Neural crest cell (in vitro differentiated cells): ENCODE measurements at regions not wholly inside any gene's neighbourhood (a gene's known extent, or its start where the extent isn't known, plus 50 kb on each side); places are given as distances from the start of the nearest gene placed in this dataset.

Experiments
- DNase-seq: peaks from one replicate; pipeline ENCODE4 v3.0.0; 2021; ENCODE audit warnings: low read depth, mixed read lengths, low spot score
- H3K27ac Mint-ChIP-seq: one replicate; pipeline ENCODE4 v1.8.0; 2021; ENCODE audit warnings: mild to moderate bottlenecking, mixed read lengths; ENCODE audit not compliant: unreplicated experiment
- H3K27me3 Mint-ChIP-seq: 2 replicates; pipeline ENCODE4 v1.8.0; 2021; ENCODE audit warnings: low read depth, mild to moderate bottlenecking, mixed read lengths
- H3K36me3 Mint-ChIP-seq: 2 replicates; pipeline ENCODE4 v1.8.0; 2021; ENCODE audit warnings: low read depth, mild to moderate bottlenecking, mixed read lengths
- H3K4me1 Mint-ChIP-seq: 2 replicates; pipeline ENCODE4 v1.8.0; 2021; ENCODE audit warnings: mixed read lengths
- H3K4me3 Mint-ChIP-seq: one replicate; pipeline ENCODE4 v1.8.0; 2021; ENCODE audit warnings: mild to moderate bottlenecking, mixed read lengths
- H3K9me3 Mint-ChIP-seq: 2 replicates; pipeline ENCODE4 v1.8.0; 2021; ENCODE audit warnings: mixed read lengths
- TF ChIP-seq, protein P1 (sequence below): fragments of 200-600 bp; sonication (generic); conservative IDR thresholded peaks from 2 replicates; pipeline ENCODE4 v1.5.0; 2021; ENCODE audit warnings: antibody characterized with exemption, mild to moderate bottlenecking

DNA sequence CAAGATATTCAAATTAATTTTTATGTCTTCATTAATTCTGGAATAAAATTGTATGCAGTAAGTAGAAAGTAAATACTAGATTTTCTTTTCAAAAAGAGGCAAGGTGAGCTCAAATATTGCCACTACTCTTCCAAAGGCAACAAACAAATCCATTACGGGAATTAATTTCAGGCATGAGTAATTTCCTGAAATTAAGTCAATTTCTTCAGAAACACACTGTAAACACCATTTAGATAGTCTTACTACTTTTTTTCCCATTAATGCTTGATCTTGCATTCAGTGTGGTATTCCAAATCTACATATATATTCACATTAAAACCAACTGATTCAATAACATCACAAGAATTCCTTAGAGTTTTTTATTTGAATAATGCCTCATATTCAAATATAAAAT is 1274.0 kb upstream of the CRIM1 start:
- DNase-seq: no peak
- Mint-ChIP-seq H3K36me3 (no peaks in the 10 kb centered on the region), H3K27me3 (no peaks in the 10 kb centered on the region), H3K4me1 (no peaks in the 10 kb centered on the region), H3K27ac (no peak overlapping the region), H3K9me3 (no peaks in the 10 kb centered on the region), H3K4me3 (no peak overlapping the region)
- TF ChIP-seq, protein P1, sequence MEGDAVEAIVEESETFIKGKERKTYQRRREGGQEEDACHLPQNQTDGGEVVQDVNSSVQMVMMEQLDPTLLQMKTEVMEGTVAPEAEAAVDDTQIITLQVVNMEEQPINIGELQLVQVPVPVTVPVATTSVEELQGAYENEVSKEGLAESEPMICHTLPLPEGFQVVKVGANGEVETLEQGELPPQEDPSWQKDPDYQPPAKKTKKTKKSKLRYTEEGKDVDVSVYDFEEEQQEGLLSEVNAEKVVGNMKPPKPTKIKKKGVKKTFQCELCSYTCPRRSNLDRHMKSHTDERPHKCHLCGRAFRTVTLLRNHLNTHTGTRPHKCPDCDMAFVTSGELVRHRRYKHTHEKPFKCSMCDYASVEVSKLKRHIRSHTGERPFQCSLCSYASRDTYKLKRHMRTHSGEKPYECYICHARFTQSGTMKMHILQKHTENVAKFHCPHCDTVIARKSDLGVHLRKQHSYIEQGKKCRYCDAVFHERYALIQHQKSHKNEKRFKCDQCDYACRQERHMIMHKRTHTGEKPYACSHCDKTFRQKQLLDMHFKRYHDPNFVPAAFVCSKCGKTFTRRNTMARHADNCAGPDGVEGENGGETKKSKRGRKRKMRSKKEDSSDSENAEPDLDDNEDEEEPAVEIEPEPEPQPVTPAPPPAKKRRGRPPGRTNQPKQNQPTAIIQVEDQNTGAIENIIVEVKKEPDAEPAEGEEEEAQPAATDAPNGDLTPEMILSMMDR: no peak

- no peaks in the 10 kb centered on the region for H3K27me3 Mint-ChIP-seq
- H3K9me3 Mint-ChIP-seq: no peaks in the 10 kb centered on the region
- H3K27ac Mint-ChIP-seq: no peak overlapping the region
- DNase-seq: no peak
- H3K4me3 Mint-ChIP-seq: no peak overlapping the region
- TF ChIP-seq, protein P1: no peak
- H3K36me3 Mint-ChIP-seq: no peaks in the 10 kb centered on the region
- no peaks in the 10 kb centered on the region for H3K4me1 Mint-ChIP-seq
Observed at GRCh38 chr2:35081001-35081621, 1274.5 kb upstream of the CRIM1 start.

DNA sequence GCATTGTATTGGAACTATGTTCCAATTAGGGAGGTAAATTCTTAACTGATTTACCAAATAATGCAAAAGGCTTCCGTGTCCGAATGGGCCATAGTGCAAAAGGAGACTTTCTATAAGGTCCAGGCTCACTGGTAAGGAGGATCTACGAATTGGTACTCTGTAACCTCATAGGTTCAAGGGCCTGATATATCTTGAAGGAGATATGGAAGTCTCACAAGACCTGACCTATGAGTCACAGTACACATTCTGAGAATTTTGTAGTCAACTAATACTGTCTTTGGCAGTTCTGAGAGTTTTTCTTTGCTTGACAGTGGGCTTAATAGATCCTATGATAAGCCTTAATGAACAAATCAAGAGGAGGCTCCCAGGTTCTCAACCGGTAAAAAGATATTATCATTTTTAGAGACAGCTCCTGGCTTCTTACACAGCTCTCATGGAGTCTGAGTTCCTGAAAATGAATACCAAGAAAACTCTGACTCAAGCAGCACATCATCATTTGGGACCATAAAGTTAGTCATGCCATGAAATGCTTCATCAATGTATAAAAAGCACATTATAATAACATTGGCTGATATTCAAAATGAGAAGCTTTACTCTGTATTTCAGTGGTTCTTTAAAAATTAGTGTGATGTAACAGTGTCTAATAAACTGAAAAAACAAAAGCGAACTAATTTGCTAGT is 1275.2 kb upstream of the CRIM1 start:
- TF ChIP-seq, protein P1: no peak
- no peaks in the 10 kb centered on the region for H3K4me1 Mint-ChIP-seq
- H3K27me3 Mint-ChIP-seq: no peaks in the 10 kb centered on the region
- no peaks in the 10 kb centered on the region for H3K9me3 Mint-ChIP-seq
- H3K27ac Mint-ChIP-seq: no peak overlapping the region
- H3K36me3 Mint-ChIP-seq: no peaks in the 10 kb centered on the region
- no peak for DNase-seq
- H3K4me3 Mint-ChIP-seq: no peak overlapping the region

DNA sequence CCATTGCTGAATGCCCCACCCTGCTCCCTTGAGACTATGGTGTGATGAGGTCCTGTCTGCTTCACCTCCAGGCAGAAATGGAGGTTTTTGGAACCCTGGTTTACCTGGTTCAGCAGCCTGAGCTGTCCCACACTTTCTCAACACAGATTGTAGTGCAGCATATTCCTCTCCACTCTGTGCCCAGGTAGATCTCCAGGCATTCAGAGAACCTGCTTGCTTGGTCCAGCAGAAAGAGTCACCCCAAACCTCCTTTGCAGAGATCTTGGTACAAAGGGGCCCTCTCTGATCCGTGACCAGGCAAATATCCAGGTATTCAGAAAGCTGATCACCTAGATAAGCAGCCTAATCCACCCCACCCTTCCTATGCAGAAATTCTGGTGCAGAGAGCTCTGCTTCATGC is 1288.2 kb upstream of the CRIM1 start:
- Mint-ChIP-seq H3K4me3 (no peak overlapping the region), H3K36me3 (no peaks in the 10 kb centered on the region), H3K4me1 (no peaks in the 10 kb centered on the region), H3K9me3 (peaks cover 4% of the 10 kb centered on the region), H3K27ac (no peak overlapping the region), H3K27me3 (no peaks in the 10 kb centered on the region)
- DNase-seq: no peak
- TF ChIP-seq, protein P1: no peak

DNA sequence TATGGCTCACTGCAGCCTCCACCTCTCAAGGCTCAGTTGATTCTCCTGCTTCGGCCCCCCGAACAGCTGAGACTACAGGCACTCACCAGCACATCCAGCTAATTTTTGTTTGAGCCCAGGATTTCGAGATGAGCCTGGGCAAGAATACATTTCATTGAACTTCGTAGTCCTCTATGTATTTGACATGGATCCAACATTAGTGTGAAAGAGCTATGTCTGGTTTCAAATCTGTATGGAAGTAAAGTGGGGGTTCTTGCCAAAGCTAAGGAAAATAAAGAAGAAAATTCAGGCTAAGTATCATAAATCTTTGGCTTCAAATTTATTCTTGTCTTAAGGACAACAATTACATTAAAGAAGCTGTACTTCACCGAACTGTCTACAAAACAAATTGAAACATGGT is 1291.7 kb upstream of the CRIM1 start:
- TF ChIP-seq, protein P1: no peak
- H3K4me1 Mint-ChIP-seq: no peaks in the 10 kb centered on the region
- DNase-seq: no peak
- H3K27me3 Mint-ChIP-seq: no peaks in the 10 kb centered on the region
- H3K9me3 Mint-ChIP-seq: no peaks in the 10 kb centered on the region
- no peaks in the 10 kb centered on the region for H3K36me3 Mint-ChIP-seq
- H3K4me3 Mint-ChIP-seq: no peak overlapping the region
- no peak overlapping the region for H3K27ac Mint-ChIP-seq
